K562 (cell line): ENCODE measurements at regions not wholly inside any gene's neighbourhood (a gene's known extent, or its start where the extent isn't known, plus 50 kb on each side); places are given as distances from the start of the nearest gene placed in this dataset.

ENCODE experiments used
- ATAC-seq: fragments of 200-7000 bp; cut with Tn5 transposase; 3 replicates; pipeline ENCODE4 v1.9.1; 2020; ENCODE audit warnings: moderate library complexity
- BruUV-seq: library from RNA; stranded (reverse); fragments of 400-500 nt; replicated peaks from 2 replicates; lab custom pipeline; 2021; lab: Mats Ljungman, UMichigan
- CTCF ChIA-PET: fragments of 300-600 bp; formaldehyde crosslinking; extraction: SDS; loops from one replicate; lab custom pipeline; 2021; ENCODE audit warnings: low intra/inter-chr PET ratio; lab: Yijun Ruan, JAX
- POLR2A ChIA-PET: fragments of 300-600, 350-650 bp; sonication (Branson Sonifier 250); formaldehyde crosslinking; extraction: SDS; loops from one replicate; lab custom pipeline; 2021; ENCODE audit warnings: antibody characterized with exemption, inconsistent platforms; lab: Yijun Ruan, JAX
- DNase-seq, 4 experiments: peaks; one replicate each; pipeline versions ENCODE4 v3.0.0 to v3.0.0-alpha.2; 2011 to 2018; ENCODE audit warnings: low spot score in 3 of 4, mixed read lengths in 3 of 4; ENCODE audit errors: extremely low read depth in 1 of 4
- FAIRE-seq: peaks from 2 replicates; lab custom pipeline; 2011; peaks lifted over from hg19 to GRCh38; lab: Jason Lieb, UNC
- H2AFZ ChIP-seq: 2 replicates; pipeline ENCODE4 v1.6.0; 2011; ENCODE audit warnings: low read depth, low read length, control low read depth, inconsistent platforms
- H3K27ac ChIP-seq: fragments of 200-600 bp; 3 replicates; pipeline ENCODE4 v1.8.0; 2011; ENCODE audit warnings: low read depth, mild to moderate bottlenecking, control low read depth, inconsistent platforms, low read length, moderate library complexity, mixed read lengths; ENCODE audit errors: extremely low read depth
- H3K27me3 ChIP-seq, 2 experiments: fragments of 300-600 bp in 1 of 2; 2 replicates in 1 of 2; 3 replicates in 1 of 2; pipeline versions ENCODE4 v1.6.0 to v1.8.0; 2011; ENCODE audit warnings: inconsistent platforms in 2 of 2, low read length in 2 of 2, mild to moderate bottlenecking in 1 of 2, mixed read lengths in 1 of 2, moderate library complexity in 1 of 2; ENCODE audit not compliant: control insufficient read depth in 2 of 2, insufficient read depth in 2 of 2
- H3K36me3 ChIP-seq: fragments of 300-600 bp; 3 replicates; pipeline ENCODE4 v1.8.0; 2011; ENCODE audit warnings: mild to moderate bottlenecking, low read length, inconsistent platforms; ENCODE audit not compliant: control insufficient read depth, insufficient read depth
- H3K4me1 ChIP-seq, 2 experiments: fragments of 200-600 bp in 1 of 2; replicated peaks in 1 of 2; 2 replicates in 1 of 2; 3 replicates in 1 of 2; pipeline versions ENCODE4 v1.5.1 to v1.8.0; 2011; ENCODE audit warnings: inconsistent platforms in 2 of 2, low read length in 2 of 2, mild to moderate bottlenecking in 1 of 2, mixed read lengths in 1 of 2, moderate library complexity in 1 of 2; ENCODE audit not compliant: control insufficient read depth in 2 of 2, insufficient read depth in 2 of 2
- H3K4me2 ChIP-seq: 2 replicates; pipeline ENCODE4 v1.6.1; 2011; ENCODE audit warnings: low read length, control low read depth, inconsistent platforms, mixed read lengths; ENCODE audit not compliant: insufficient read depth
- H3K4me3 ChIP-seq: fragments of 200-600 bp; sonication (generic), shearing (Covaris generic); 2 replicates; pipeline ENCODE4 v1.5.1; 2016; ENCODE audit warnings: control low read depth, inconsistent platforms
- H3K79me2 ChIP-seq: fragments of 200-600 bp; 3 replicates; pipeline ENCODE4 v1.8.0; 2011; ENCODE audit warnings: low read length, inconsistent platforms; ENCODE audit not compliant: control insufficient read depth, insufficient read depth
- H3K9ac ChIP-seq, 2 experiments: 2 replicates each; pipeline versions ENCODE4 v1.6.0 to v1.6.1; 2011; ENCODE audit warnings: low read depth in 2 of 2, low read length in 2 of 2, control low read depth in 1 of 2, inconsistent platforms in 1 of 2, mild to moderate bottlenecking in 1 of 2, mixed read lengths in 1 of 2; ENCODE audit not compliant: insufficient read depth in 1 of 2
- H3K9me1 ChIP-seq: one replicate; pipeline ENCODE4 v1.6.0; 2011; ENCODE audit warnings: inconsistent platforms, mild to moderate bottlenecking, low read length, moderate library complexity; ENCODE audit not compliant: control insufficient read depth, insufficient read depth
- H3K9me3 ChIP-seq: replicated peaks from 2 replicates; pipeline ENCODE4 v1.5.1; 2011; ENCODE audit warnings: low read depth, low read length, inconsistent platforms; ENCODE audit not compliant: control insufficient read depth, insufficient read depth
- H4K20me1 ChIP-seq: replicated peaks from 2 replicates; pipeline ENCODE4 v1.6.1; 2011; ENCODE audit warnings: low read length, inconsistent platforms, mixed read lengths; ENCODE audit not compliant: control insufficient read depth, insufficient read depth
- JUN ChIP-seq, 2 experiments: sonication (generic) in 1 of 2; formaldehyde crosslinking in 1 of 2; IDR thresholded peaks; 2 replicates each; pipeline versions ENCODE4 v1.6.1 to v1.8.0; 2012 to 2022; ENCODE audit warnings: borderline replicate concordance in 2 of 2, mild to moderate bottlenecking in 2 of 2, improper control_type of control experiment in 1 of 2, low read depth in 1 of 2, low read length in 1 of 2, missing genetic modification reagents in 1 of 2
- MTA3 ChIP-seq: fragments of 450-650 bp; formaldehyde crosslinking; IDR thresholded peaks from 2 replicates; pipeline ENCODE4 v1.6.1; 2017; ENCODE audit warnings: mild to moderate bottlenecking, borderline replicate concordance
- TBL1XR1 ChIP-seq, 2 experiments: IDR thresholded peaks; 2 replicates each; pipeline ENCODE4 v1.6.1; 2012; ENCODE audit warnings: improper control_type of control experiment in 2 of 2, low read length in 2 of 2, mild to moderate bottlenecking in 1 of 2
- WGBS: fragments of 100-300 bp; shearing (Covaris generic); methylation state at CpG from one replicate; pipeline ENCODE4 v1.1.6; 2016; ENCODE audit warnings: low coverage, mixed read lengths; ENCODE audit not compliant: insufficient coverage; ENCODE audit errors: missing lambda C conversion rate; 5-methylcytosine and 5-hydroxymethylcytosine counted together
- in situ Hi-C: fragments of 300-500 bp; cut with MboI; formaldehyde crosslinking; loops from 4 replicates; pipeline ENCODE4 v1.15.0; 2018; ENCODE audit warnings: inconsistent platforms, mixed read lengths
- intact Hi-C: fragments of 100-400 bp; cut with micrococcal nuclease; formaldehyde crosslinking; loops from 2 replicates; pipeline ENCODE4 v1.14.2; 2022
- TF ChIP-seq, protein P1 (sequence below): sonication (generic); formaldehyde crosslinking; IDR thresholded peaks from 2 replicates; pipeline ENCODE4 v1.8.0; 2022; ENCODE audit warnings: mild to moderate bottlenecking, missing genetic modification reagents

DNA sequence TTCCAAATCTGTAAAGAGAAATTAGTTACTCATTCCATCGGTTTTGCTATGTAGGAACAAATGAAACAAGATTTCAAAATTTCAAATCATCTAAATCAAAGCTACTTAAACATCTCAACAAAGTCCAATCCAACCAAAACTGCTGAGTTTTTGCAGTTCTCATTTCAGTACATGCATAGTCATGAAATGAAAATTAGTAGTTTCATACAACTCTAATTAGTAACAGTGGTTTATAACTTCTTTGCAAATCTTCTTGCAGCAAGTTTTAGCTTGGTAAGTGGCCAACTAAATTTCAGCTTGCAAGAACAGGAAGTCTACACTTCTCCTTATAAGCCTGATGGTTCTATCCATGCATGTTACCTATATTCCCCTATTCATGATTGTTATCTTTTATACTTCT lies 75.6 kb downstream of the SPRY2 start (continued):
- TF ChIP-seq JUN (IDR thresholded peaks at IDR 0.05; ENCODE audit: borderline replicate concordance, low read depth, low read length): no peak
- TF ChIP-seq JUN (CRISPR knock-in tag; IDR thresholded peaks at IDR 0.05; ENCODE audit: borderline replicate concordance): no peak
- no peak for TF ChIP-seq MTA3
- TF ChIP-seq, all 486 proteins: peak for 0

DNA sequence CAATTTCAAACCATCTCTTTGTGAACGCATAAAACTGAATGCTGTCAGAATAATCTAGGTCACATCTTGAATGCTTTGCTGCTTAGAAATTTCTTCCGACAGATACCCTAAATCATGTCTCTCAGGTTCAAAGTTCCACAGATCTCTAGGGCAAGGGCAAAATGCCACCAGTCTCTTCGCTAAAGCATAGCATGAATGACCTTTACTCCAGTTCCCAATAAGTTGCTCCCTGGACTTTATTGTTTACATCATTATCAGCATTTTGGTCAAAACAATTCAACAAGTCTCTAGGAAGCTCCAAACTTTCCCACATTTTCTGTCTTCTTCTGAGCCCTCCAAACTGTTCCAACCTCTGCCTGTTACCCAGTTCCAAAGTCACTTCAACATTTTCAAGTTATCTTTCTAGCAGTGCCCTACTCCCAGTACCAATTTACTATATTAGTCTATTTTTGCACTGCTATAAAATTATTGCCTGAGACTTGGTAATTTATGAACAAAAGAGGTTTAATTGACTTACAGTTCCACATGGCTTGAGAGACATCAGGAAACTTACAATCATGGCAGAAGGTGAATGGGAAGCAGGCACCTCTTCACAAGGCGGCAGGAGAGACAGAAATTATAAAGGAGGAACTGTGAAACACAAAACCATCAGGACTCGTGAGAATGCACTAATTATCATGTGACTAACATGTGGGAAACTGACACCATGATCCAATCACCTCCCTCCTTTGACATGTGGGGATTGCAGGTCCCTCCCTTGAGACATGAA lies 77.0 kb downstream of the SPRY2 start:
- Histone ChIP-seq H3K9me1 (no peaks in the 10 kb centered on the region), H3K27me3 (no peaks in the 10 kb centered on the region), H3K9me3 (no peaks in the 10 kb centered on the region), H3K4me2 (no peak overlapping the region), H3K36me3 (no peaks in the 10 kb centered on the region), H3K27ac (no peak overlapping the region), H2AFZ (no peak overlapping the region), H4K20me1 (no peaks in the 10 kb centered on the region), H3K4me3 (no peak overlapping the region), H3K79me2 (no peaks in the 10 kb centered on the region), H3K9ac (no peak overlapping the region), H3K4me1 (no peaks in the 10 kb centered on the region)
- no peak for DNase-seq
- 0% methylated on average over 5 of the region's 5 CpGs for WGBS
- ChIA-PET CTCF (no interaction called here), POLR2A (no interaction called here)
- no peak for ATAC-seq
- in situ Hi-C loops: no loop called here
- TF ChIP-seq, protein P1, sequence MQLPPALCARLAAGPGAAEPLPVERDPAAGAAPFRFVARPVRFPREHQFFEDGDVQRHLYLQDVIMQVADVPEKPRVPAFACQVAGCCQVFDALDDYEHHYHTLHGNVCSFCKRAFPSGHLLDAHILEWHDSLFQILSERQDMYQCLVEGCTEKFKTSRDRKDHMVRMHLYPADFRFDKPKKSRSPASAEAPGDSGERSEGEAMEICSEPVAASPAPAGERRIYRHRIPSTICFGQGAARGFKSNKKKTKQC: no peak
- TF ChIP-seq TBL1XR1 (IDR thresholded peaks at IDR 0.05; ENCODE audit: low read length in 2 of 2): no peak
- no TSS peak for BruUV-seq
- no peak for FAIRE-seq
- intact Hi-C loops: no loop called here
